Ishikawa (cell line): ENCODE measurements at regions not wholly inside any gene's neighbourhood (a gene's known extent, or its start where the extent isn't known, plus 50 kb on each side); places are given as distances from the start of the nearest gene placed in this dataset.

Source experiments
- CEBPB ChIP-seq: IDR thresholded peaks from 2 replicates; pipeline ENCODE4 v1.6.1; 2012
- CREB1 ChIP-seq: IDR thresholded peaks from 2 replicates; pipeline ENCODE4 v1.6.1; 2012; ENCODE audit warnings: low read depth
- EGR1 ChIP-seq: IDR thresholded peaks from 2 replicates; pipeline ENCODE4 v1.6.1; 2012
- EP300 ChIP-seq: IDR thresholded peaks from 2 replicates; pipeline ENCODE4 v1.6.1; 2012; ENCODE audit warnings: borderline replicate concordance
- FOXM1 ChIP-seq: IDR thresholded peaks from 2 replicates; pipeline ENCODE4 v1.6.1; 2012; ENCODE audit warnings: low read depth, borderline replicate concordance
- NFIC ChIP-seq: IDR thresholded peaks from 2 replicates; pipeline ENCODE4 v1.6.1; 2012
- RAD21 ChIP-seq: IDR thresholded peaks from 2 replicates; pipeline ENCODE4 v1.6.1; 2012; ENCODE audit warnings: low read depth
- TAF1 ChIP-seq: IDR thresholded peaks from 2 replicates; pipeline ENCODE4 v1.6.1; 2012; ENCODE audit warnings: low read depth, mild to moderate bottlenecking
- TCF12 ChIP-seq: IDR thresholded peaks from 2 replicates; pipeline ENCODE4 v1.6.1; 2012; ENCODE audit warnings: low read depth
- TEAD4 ChIP-seq: IDR thresholded peaks from 2 replicates; pipeline ENCODE4 v1.6.1; 2012
- YY1 ChIP-seq: IDR thresholded peaks from 2 replicates; pipeline ENCODE4 v1.6.1; 2012; ENCODE audit warnings: low read depth
- ZBTB7A ChIP-seq: IDR thresholded peaks from 2 replicates; pipeline ENCODE4 v1.6.1; 2012; ENCODE audit warnings: low read depth
- TF ChIP-seq, protein P1 (sequence below): IDR thresholded peaks from 2 replicates; pipeline ENCODE4 v1.6.1; 2012
- TF ChIP-seq, protein P2 (sequence below): IDR thresholded peaks from 2 replicates; pipeline ENCODE4 v1.6.1; 2012
- TF ChIP-seq, protein P3 (sequence below): IDR thresholded peaks from 2 replicates; pipeline ENCODE4 v1.6.1; 2012; ENCODE audit warnings: low read depth, mild to moderate bottlenecking

DNA sequence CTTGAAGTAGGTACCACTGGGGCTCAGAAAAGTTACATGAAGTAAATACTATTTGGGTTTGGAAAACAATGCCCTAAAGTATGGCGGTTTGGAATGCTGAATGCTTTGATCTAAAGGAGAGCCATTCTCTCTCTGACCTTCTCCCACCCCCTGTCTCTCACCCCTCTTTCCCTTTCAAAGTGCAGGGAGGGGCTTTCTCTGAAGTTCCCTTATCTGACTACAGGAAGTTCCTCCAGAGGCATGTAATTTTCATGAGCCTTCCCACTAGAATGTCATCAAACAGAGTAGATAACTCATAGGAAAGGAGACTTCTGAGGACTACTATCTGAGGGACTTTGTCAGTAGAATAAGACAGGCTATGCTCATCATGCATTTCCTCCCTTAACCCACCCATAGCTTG is 216.7 kb upstream of the PCSK2 start:
- TF ChIP-seq TAF1, result no peak
- TF ChIP-seq EGR1, result no peak
- TF ChIP-seq TEAD4, result no peak
- TF ChIP-seq YY1, result no peak
- TF ChIP-seq, protein P1, sequence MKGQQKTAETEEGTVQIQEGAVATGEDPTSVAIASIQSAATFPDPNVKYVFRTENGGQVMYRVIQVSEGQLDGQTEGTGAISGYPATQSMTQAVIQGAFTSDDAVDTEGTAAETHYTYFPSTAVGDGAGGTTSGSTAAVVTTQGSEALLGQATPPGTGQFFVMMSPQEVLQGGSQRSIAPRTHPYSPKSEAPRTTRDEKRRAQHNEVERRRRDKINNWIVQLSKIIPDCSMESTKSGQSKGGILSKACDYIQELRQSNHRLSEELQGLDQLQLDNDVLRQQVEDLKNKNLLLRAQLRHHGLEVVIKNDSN, result no peak
- TF ChIP-seq, protein P2, sequence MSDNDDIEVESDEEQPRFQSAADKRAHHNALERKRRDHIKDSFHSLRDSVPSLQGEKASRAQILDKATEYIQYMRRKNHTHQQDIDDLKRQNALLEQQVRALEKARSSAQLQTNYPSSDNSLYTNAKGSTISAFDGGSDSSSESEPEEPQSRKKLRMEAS, result no peak
- no peak for TF ChIP-seq CREB1
- no peak for TF ChIP-seq EP300
- no peak for TF ChIP-seq ZBTB7A
- TF ChIP-seq FOXM1, result no peak
- TF ChIP-seq RAD21, result no peak

DNA sequence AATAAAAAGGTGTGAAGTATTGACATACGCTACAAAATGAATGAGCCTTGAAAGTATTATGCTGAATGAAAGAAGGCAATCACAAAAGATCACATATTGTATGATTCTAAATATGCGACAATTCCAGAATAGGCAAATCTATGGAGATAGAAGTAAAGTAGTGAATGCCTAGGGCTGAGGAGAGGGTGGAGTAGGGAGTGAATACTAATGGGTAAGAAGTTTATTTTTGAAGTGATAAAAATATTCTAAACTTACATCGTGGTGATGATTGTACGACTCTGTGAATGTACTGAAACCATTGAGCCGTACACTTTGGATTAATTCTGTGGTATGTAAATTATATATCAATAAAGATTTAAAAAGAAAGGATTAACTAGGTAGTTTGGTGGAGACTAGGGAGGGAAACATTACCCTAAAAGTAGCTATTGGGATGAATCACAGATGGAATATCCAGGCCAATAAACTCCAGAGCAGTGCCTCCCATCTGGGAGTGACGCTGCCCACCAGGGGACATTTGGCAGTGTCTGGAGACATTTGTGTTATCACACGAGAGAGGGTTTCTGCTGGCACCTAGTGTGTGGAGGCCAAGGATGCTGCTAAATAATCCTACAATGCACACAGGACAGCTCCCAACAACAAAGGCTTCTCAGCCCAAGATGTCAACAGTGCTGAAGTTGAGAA is 214.2 kb upstream of the PCSK2 start:
- TF ChIP-seq TCF12 (no peak), NFIC (no peak), ZBTB7A (no peak), RAD21 (no peak)
- TF ChIP-seq, protein P1, result no peak

DNA sequence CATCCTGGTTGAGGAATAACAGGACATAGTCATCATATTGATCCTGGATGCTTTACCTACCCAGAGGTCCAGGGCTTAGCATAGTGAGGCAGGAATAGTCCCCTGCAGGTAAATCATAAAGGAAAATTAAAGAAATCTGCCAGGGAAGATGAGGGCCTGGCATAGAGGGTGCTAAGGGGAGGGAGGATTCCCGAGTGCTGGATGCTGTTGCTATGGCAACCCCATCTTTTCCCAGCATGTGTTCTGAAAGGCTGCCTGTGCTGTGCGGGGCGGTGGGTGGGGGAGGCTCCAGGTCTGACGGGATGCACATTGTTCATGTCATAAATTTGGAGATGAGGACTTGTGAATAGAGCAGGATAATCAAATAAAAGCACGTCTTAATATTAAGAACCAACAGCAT is 212.6 kb upstream of the PCSK2 start:
- TF ChIP-seq NFIC, result no peak
- no peak for TF ChIP-seq YY1
- TF ChIP-seq CREB1, result no peak
- no peak for TF ChIP-seq FOXM1
- no peak for TF ChIP-seq RAD21
- TF ChIP-seq, protein P3, sequence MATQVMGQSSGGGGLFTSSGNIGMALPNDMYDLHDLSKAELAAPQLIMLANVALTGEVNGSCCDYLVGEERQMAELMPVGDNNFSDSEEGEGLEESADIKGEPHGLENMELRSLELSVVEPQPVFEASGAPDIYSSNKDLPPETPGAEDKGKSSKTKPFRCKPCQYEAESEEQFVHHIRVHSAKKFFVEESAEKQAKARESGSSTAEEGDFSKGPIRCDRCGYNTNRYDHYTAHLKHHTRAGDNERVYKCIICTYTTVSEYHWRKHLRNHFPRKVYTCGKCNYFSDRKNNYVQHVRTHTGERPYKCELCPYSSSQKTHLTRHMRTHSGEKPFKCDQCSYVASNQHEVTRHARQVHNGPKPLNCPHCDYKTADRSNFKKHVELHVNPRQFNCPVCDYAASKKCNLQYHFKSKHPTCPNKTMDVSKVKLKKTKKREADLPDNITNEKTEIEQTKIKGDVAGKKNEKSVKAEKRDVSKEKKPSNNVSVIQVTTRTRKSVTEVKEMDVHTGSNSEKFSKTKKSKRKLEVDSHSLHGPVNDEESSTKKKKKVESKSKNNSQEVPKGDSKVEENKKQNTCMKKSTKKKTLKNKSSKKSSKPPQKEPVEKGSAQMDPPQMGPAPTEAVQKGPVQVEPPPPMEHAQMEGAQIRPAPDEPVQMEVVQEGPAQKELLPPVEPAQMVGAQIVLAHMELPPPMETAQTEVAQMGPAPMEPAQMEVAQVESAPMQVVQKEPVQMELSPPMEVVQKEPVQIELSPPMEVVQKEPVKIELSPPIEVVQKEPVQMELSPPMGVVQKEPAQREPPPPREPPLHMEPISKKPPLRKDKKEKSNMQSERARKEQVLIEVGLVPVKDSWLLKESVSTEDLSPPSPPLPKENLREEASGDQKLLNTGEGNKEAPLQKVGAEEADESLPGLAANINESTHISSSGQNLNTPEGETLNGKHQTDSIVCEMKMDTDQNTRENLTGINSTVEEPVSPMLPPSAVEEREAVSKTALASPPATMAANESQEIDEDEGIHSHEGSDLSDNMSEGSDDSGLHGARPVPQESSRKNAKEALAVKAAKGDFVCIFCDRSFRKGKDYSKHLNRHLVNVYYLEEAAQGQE, result no peak
- no peak for TF ChIP-seq ZBTB7A
- no peak for TF ChIP-seq TAF1
- no peak for TF ChIP-seq EP300
- TF ChIP-seq TCF12, result no peak
- TF ChIP-seq, protein P2, result no peak
- TF ChIP-seq TEAD4, result no peak
- TF ChIP-seq EGR1, result no peak
- TF ChIP-seq, protein P1, result no peak
- no peak for TF ChIP-seq CEBPB

DNA sequence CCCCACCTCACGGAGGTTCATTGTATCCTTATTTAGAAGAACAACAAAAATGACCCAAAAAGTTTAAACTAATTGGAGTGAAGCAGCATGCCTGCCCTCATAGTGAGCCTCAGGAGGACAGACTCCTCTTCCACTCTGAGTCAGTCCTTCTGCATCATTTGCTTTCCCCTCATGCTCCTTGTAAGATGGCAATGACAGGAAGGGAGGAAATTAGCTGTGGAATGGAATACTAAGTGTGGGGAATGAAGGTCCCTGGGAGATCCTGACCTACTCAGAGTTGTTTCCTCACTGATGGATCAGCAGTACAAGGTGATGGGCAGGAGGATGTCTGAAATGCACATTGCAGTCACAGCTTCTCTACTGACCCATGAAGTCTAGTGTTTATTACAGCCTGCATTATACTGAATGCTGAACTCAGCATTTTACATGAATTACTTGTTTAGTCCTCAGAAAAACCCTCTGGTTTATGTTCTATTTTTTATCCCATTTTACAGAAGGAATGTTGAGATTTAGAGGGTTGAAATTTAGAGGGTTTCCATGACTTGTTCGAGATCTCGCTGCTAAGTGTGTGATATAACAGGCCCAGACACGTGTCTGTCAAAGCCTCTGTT is 212.0 kb upstream of the PCSK2 start:
- TF ChIP-seq EP300, result no peak
- TF ChIP-seq TEAD4, result no peak
- TF ChIP-seq NFIC, result no peak
- no peak for TF ChIP-seq EGR1
- no peak for TF ChIP-seq YY1
- no peak for TF ChIP-seq CREB1
- TF ChIP-seq FOXM1, result no peak
- no peak for TF ChIP-seq TCF12
- TF ChIP-seq, protein P3, result no peak
- TF ChIP-seq CEBPB, result no peak
- TF ChIP-seq RAD21, result no peak
- TF ChIP-seq TAF1, result no peak
- TF ChIP-seq, protein P1, result no peak
- TF ChIP-seq, protein P2, result no peak
- TF ChIP-seq ZBTB7A, result no peak

DNA sequence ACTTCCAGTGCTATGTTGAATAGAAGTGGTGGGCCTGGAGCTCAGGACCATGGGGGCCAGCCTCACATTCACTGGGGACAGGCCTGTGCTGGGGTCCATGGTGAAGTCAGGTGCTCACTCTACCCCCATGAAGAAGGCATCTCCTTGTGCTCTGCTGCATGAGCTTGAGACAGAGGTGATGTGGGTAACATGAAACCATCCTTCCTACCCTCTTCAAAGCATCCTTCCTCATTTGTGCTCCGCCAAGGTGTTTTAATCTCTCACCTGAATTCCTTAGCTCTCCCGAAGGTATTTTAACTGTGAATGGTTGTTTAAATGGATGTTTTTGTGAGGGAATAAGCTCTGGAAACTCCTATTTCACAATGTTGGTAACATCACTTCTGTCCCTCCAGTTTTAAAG is 209.6 kb upstream of the PCSK2 start:
- TF ChIP-seq FOXM1, result no peak
- TF ChIP-seq ZBTB7A, result no peak
- TF ChIP-seq, protein P1, result no peak
- no peak for TF ChIP-seq YY1
- TF ChIP-seq, protein P3, result no peak
- no peak for TF ChIP-seq RAD21
- TF ChIP-seq TAF1, result no peak
- TF ChIP-seq CREB1, result no peak
- no peak for TF ChIP-seq EGR1
- no peak for TF ChIP-seq NFIC
- no peak for TF ChIP-seq CEBPB
- TF ChIP-seq EP300, result no peak
- TF ChIP-seq TCF12, result no peak
- TF ChIP-seq TEAD4, result no peak
- TF ChIP-seq, protein P2, result no peak
